SK-N-SH (cell line): ENCODE measurements at regions not wholly inside any gene's neighbourhood (a gene's known extent, or its start where the extent isn't known, plus 50 kb on each side); places are given as distances from the start of the nearest gene placed in this dataset.

ENCODE experiments used
- CTCF ChIA-PET: fragments of 300-600, 350-600 bp; formaldehyde crosslinking; extraction: SDS; loops from one replicate; lab custom pipeline; 2021; lab: Yijun Ruan, JAX
- POLR2A ChIA-PET: fragments of 350-600 bp; sonication (Branson Sonifier 250); formaldehyde crosslinking; extraction: SDS; loops from one replicate; lab custom pipeline; 2020; ENCODE audit warnings: antibody characterized with exemption, inconsistent platforms; lab: Yijun Ruan, JAX
- DNase-seq: peaks from one replicate; pipeline ENCODE4 v3.0.0; 2012
- H2AFZ ChIP-seq: fragments of 200-600 bp; sonication (generic); 2 replicates; pipeline ENCODE4 v1.8.1; 2016; ENCODE audit warnings: antibody characterized with exemption, mild to moderate bottlenecking, low read depth
- H3F3A ChIP-seq: fragments of 200-600 bp; sonication (generic); replicated peaks from 2 replicates; pipeline ENCODE3; 2016; ENCODE audit warnings: antibody characterized with exemption, mild to moderate bottlenecking; ENCODE audit not compliant: insufficient read depth
- H3K27ac ChIP-seq, 2 experiments: fragments of 200-500 bp in 1 of 2; fragments of 200-600 bp in 1 of 2; sonication (Bioruptor generic) in 1 of 2; sonication (generic), shearing (Covaris generic) in 1 of 2; 2 replicates each; pipeline versions ENCODE4 v1.5.1 to v1.6.1; 2014 to 2016; ENCODE audit warnings: low read depth in 2 of 2, inconsistent platforms in 1 of 2, low read length in 1 of 2, mild to moderate bottlenecking in 1 of 2, mixed read lengths in 1 of 2
- H3K27me3 ChIP-seq: fragments of 200-600 bp; sonication (generic), shearing (Covaris generic); 2 replicates; pipeline ENCODE4 v1.6.1; 2016; ENCODE audit warnings: mixed run types; ENCODE audit not compliant: insufficient read depth
- H3K36me3 ChIP-seq, 2 experiments: fragments of 200-500 bp in 1 of 2; fragments of 200-600 bp in 1 of 2; sonication (Bioruptor generic) in 1 of 2; sonication (generic) in 1 of 2; replicated peaks in 1 of 2; 2 replicates each; pipeline versions ENCODE3 to v1.5.1; 2014 to 2016; ENCODE audit warnings: low read length in 1 of 2, mild to moderate bottlenecking in 1 of 2; ENCODE audit not compliant: insufficient read depth in 2 of 2, control insufficient read depth in 1 of 2
- H3K4me1 ChIP-seq, 2 experiments: fragments of 200-500 bp in 1 of 2; fragments of 200-600 bp in 1 of 2; sonication (Bioruptor generic) in 1 of 2; sonication (generic), shearing (Covaris generic) in 1 of 2; 2 replicates each; pipeline versions ENCODE4 v1.5.1 to v1.6.1; 2014 to 2016; ENCODE audit warnings: low read depth in 1 of 2, low read length in 1 of 2, mixed run types in 1 of 2; ENCODE audit not compliant: insufficient read depth in 2 of 2, control insufficient read depth in 1 of 2
- H3K4me2 ChIP-seq: fragments of 200-600 bp; sonication (generic), shearing (Covaris generic); 2 replicates; pipeline ENCODE4 v1.6.1; 2017; ENCODE audit warnings: mixed run types
- H3K4me3 ChIP-seq, 2 experiments: fragments of 200-500 bp in 1 of 2; fragments of 200-600 bp in 1 of 2; sonication (Bioruptor generic) in 1 of 2; sonication (generic), shearing (Covaris generic) in 1 of 2; 2 replicates each; pipeline versions ENCODE4 v1.5.1 to v1.8.1; 2014 to 2016; ENCODE audit warnings: low read depth in 2 of 2, inconsistent platforms in 1 of 2, low read length in 1 of 2, mild to moderate bottlenecking in 1 of 2, mixed read lengths in 1 of 2, moderate library complexity in 1 of 2
- H3K79me2 ChIP-seq: fragments of 200-600 bp; sonication (generic); 2 replicates; pipeline ENCODE4 v1.8.1; 2017; ENCODE audit warnings: mild to moderate bottlenecking; ENCODE audit not compliant: insufficient read depth
- H3K9ac ChIP-seq: fragments of 200-600 bp; sonication (generic); 2 replicates; pipeline ENCODE4 v1.6.1; 2017; ENCODE audit warnings: mixed run types
- H3K9me2 ChIP-seq: fragments of 200-600 bp; sonication (generic); 2 replicates; pipeline ENCODE4 v1.6.1; 2017; ENCODE audit warnings: mixed run types
- H3K9me3 ChIP-seq: fragments of 200-600 bp; sonication (generic); 2 replicates; pipeline ENCODE4 v1.6.1; 2017; ENCODE audit warnings: mixed run types, mild to moderate bottlenecking, moderate library complexity
- H4K20me1 ChIP-seq: fragments of 200-600 bp; sonication (generic); 2 replicates; pipeline ENCODE4 v1.6.1; 2017; ENCODE audit warnings: mild to moderate bottlenecking, mixed run types; ENCODE audit not compliant: insufficient read depth
- CHD2 ChIP-seq: fragments of 150-350 bp; IDR thresholded peaks from 2 replicates; pipeline ENCODE4 v1.6.1; 2018; ENCODE audit warnings: low read length; ENCODE audit not compliant: partially characterized antibody
- EP300 ChIP-seq, 2 experiments: IDR thresholded peaks; 2 replicates each; pipeline versions ENCODE4 v1.4.0 to v1.6.1; 2012; ENCODE audit warnings: borderline replicate concordance in 1 of 2, low read depth in 1 of 2, low read length in 1 of 2
- FOSL2 ChIP-seq: IDR thresholded peaks from 2 replicates; pipeline ENCODE4 v1.4.0; 2012; ENCODE audit warnings: low read depth, mild to moderate bottlenecking, moderate library complexity, borderline replicate concordance
- JUND ChIP-seq: IDR thresholded peaks from 2 replicates; pipeline ENCODE4 v1.4.0; 2012
- MEF2A ChIP-seq: IDR thresholded peaks from 2 replicates; pipeline ENCODE4 v1.4.0; 2012; ENCODE audit warnings: low read depth, borderline replicate concordance
- MXI1 ChIP-seq: IDR thresholded peaks from 2 replicates; pipeline ENCODE4 v1.6.1; 2012; ENCODE audit warnings: mild to moderate bottlenecking, low read depth, low read length, improper control_type of control experiment
- POLR2AphosphoS5 ChIP-seq: IDR thresholded peaks from 2 replicates; pipeline ENCODE4 v1.6.1; 2012; ENCODE audit warnings: low read depth, low read length
- RAD21 ChIP-seq: IDR thresholded peaks from 2 replicates; pipeline ENCODE4 v1.6.1; 2012; ENCODE audit warnings: mild to moderate bottlenecking, low read length
- RFX5 ChIP-seq: IDR thresholded peaks from 2 replicates; pipeline ENCODE4 v1.6.1; 2012; ENCODE audit warnings: mild to moderate bottlenecking, improper control_type of control experiment, low read length
- RXRA ChIP-seq: IDR thresholded peaks from 2 replicates; pipeline ENCODE4 v1.4.0; 2012; ENCODE audit warnings: low read depth, mild to moderate bottlenecking, borderline replicate concordance
- SMC3 ChIP-seq: IDR thresholded peaks from 2 replicates; pipeline ENCODE4 v1.6.1; 2012; ENCODE audit warnings: low read depth, low read length, improper control_type of control experiment
- TAF1 ChIP-seq: IDR thresholded peaks from 2 replicates; pipeline ENCODE4 v1.6.1; 2012; ENCODE audit warnings: low read depth, mild to moderate bottlenecking, low read length, moderate library complexity, borderline replicate concordance
- TCF12 ChIP-seq: IDR thresholded peaks from 2 replicates; pipeline ENCODE4 v1.4.0; 2012
- WGBS: methylation state at CpG from one replicate; pipeline ENCODE4 v1.1.6; 2017; ENCODE audit warnings: low lambda C conversion rate; 5-methylcytosine and 5-hydroxymethylcytosine counted together
- TF ChIP-seq, protein P1 (sequence below): IDR thresholded peaks from 2 replicates; pipeline ENCODE4; 2012
- TF ChIP-seq, protein P2 (sequence below): fragments of 150-350 bp; IDR thresholded peaks from 2 replicates; pipeline ENCODE4 v1.6.1; 2016; ENCODE audit warnings: mild to moderate bottlenecking, low read depth, low read length
- TF ChIP-seq, protein P3 (sequence below): IDR thresholded peaks from 2 replicates; pipeline ENCODE4 v1.4.0; 2012; ENCODE audit warnings: low read depth, borderline replicate concordance

DNA sequence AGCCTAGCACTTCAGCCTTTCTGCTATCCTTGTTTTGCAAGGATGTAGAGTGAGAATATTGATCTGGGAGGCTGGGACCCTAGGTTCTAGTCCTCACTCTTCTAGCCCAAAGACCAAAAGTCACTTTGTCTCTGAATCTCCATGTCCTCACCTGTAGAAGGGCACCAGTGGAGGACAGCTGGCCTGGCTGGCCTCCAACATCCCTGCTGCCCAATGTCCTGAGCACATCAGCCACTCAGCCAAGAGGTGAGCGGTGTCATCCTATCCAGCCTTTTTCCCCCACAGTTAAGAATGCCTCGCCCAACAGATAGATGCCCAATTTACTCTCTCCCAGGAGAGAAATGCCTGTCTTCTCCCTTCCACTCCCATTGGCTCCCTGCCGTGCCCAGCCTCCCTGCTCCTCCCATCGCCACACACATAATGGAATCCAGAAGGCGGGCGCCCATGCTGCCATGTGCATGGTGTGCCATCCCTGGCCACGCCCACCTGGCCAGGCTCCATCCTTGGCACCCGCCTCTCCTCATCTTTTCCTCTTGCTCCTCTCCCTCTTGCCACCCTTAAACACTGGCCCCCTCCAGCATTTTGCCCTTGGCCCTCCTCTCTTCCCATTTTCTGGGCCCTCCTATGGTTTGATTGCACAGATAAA lies 157.3 kb upstream of the SDK2 start:
- POLR2A ChIA-PET: no interaction called here
- H3K27me3 ChIP-seq: no peaks in the 10 kb centered on the region
- H3K9me3 ChIP-seq: no peaks in the 10 kb centered on the region
- H3K9ac ChIP-seq: no peak overlapping the region
- no peaks in the 10 kb centered on the region for H3K9me2 ChIP-seq
- no peak overlapping the region for H2AFZ ChIP-seq
- no peak overlapping the region for H3K4me3 ChIP-seq
- H3K4me2 ChIP-seq: no peak overlapping the region
- H3K4me1 ChIP-seq: peaks cover 0 to 3% of the 10 kb centered on the region in 2 experiments; a peak in 1 of 4 replicates
- H3K36me3 ChIP-seq: no peaks in the 10 kb centered on the region
- H3F3A ChIP-seq: no peaks in the 10 kb centered on the region
- H3K79me2 ChIP-seq: no peaks in the 10 kb centered on the region
- WGBS: 60% methylated on average over 8 of the region's 8 CpGs
- CTCF ChIA-PET: interaction anchor here (0.5 to 1.1 kb wide), 4 partner anchors 20 to 1262 kb away, joined by 3 read pairs; no protein-coding TSS in a partner anchor
- DNase-seq: no peak
- no peaks in the 10 kb centered on the region for H4K20me1 ChIP-seq
- H3K27ac ChIP-seq: no peak overlapping the region
- no peak for TF ChIP-seq RFX5

DNA sequence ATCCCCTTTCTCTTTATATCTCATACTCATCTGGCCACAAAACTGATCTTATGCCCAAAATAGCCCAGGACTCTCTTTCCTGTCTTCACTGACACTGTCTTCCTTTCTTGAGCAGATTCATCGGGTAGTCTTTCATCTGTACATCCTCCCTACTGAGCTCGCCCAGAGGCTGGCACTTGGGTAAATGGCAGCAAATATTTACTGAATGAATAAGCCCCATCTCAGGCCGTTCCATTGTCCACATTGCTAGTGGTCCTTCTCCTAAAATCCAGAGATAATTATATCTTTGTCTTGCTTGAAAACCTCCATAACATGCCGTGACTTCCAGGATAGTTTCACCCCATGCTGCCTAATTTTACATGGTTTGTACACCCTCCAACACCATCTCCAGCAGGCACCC lies 158.1 kb upstream of the SDK2 start:
- H3K79me2 ChIP-seq: no peaks in the 10 kb centered on the region
- H3K27me3 ChIP-seq: no peaks in the 10 kb centered on the region
- TF ChIP-seq, protein P1, sequence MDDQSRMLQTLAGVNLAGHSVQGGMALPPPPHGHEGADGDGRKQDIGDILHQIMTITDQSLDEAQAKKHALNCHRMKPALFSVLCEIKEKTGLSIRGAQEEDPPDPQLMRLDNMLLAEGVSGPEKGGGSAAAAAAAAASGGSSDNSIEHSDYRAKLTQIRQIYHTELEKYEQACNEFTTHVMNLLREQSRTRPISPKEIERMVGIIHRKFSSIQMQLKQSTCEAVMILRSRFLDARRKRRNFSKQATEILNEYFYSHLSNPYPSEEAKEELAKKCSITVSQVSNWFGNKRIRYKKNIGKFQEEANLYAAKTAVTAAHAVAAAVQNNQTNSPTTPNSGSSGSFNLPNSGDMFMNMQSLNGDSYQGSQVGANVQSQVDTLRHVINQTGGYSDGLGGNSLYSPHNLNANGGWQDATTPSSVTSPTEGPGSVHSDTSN: no peak
- TF ChIP-seq SMC3 (no peak), TCF12 (no peak), JUND (no peak), RXRA (no peak), CHD2 (no peak), RFX5 (no peak), RAD21 (no peak), EP300 (IDR thresholded peaks at IDR 0.05; ENCODE audit: borderline replicate concordance in 1 of 2, low read depth in 1 of 2, low read length in 1 of 2) (no peak), FOSL2 (no peak), TAF1 (no peak), MEF2A (no peak), MXI1 (no peak), POLR2AphosphoS5 (no peak)
- TF ChIP-seq, protein P2, sequence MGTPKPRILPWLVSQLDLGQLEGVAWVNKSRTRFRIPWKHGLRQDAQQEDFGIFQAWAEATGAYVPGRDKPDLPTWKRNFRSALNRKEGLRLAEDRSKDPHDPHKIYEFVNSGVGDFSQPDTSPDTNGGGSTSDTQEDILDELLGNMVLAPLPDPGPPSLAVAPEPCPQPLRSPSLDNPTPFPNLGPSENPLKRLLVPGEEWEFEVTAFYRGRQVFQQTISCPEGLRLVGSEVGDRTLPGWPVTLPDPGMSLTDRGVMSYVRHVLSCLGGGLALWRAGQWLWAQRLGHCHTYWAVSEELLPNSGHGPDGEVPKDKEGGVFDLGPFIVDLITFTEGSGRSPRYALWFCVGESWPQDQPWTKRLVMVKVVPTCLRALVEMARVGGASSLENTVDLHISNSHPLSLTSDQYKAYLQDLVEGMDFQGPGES: no peak
- TF ChIP-seq, protein P3, sequence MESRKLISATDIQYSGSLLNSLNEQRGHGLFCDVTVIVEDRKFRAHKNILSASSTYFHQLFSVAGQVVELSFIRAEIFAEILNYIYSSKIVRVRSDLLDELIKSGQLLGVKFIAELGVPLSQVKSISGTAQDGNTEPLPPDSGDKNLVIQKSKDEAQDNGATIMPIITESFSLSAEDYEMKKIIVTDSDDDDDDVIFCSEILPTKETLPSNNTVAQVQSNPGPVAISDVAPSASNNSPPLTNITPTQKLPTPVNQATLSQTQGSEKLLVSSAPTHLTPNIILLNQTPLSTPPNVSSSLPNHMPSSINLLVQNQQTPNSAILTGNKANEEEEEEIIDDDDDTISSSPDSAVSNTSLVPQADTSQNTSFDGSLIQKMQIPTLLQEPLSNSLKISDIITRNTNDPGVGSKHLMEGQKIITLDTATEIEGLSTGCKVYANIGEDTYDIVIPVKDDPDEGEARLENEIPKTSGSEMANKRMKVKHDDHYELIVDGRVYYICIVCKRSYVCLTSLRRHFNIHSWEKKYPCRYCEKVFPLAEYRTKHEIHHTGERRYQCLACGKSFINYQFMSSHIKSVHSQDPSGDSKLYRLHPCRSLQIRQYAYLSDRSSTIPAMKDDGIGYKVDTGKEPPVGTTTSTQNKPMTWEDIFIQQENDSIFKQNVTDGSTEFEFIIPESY: no peak
- H3K9me3 ChIP-seq: no peaks in the 10 kb centered on the region
- H3K27ac ChIP-seq: no peak overlapping the region
- ChIA-PET POLR2A (no interaction called here), CTCF (interaction anchor here (1.1 kb wide), 1 partner anchor 19 kb away, joined by 3 read pairs; no protein-coding TSS in a partner anchor)
- 18% methylated on average over 4 of the region's 4 CpGs for WGBS
- no peak overlapping the region for H3K4me3 ChIP-seq
- H3K36me3 ChIP-seq: no peaks in the 10 kb centered on the region
- no peaks in the 10 kb centered on the region for H3F3A ChIP-seq
- H4K20me1 ChIP-seq: no peaks in the 10 kb centered on the region
- no peak overlapping the region for H2AFZ ChIP-seq
- H3K9me2 ChIP-seq: no peaks in the 10 kb centered on the region
- no peak for DNase-seq
- peaks cover 0 to 3% of the 10 kb centered on the region in 2 experiments; a peak in 1 of 4 replicates for H3K4me1 ChIP-seq
- H3K4me2 ChIP-seq: no peak overlapping the region
- H3K9ac ChIP-seq: no peak overlapping the region
